Lower lobe of right lung (tissue), 2 donors: ENCODE measurements at regions not wholly inside any gene's neighbourhood (a gene's known extent, or its start where the extent isn't known, plus 50 kb on each side); places are given as distances from the start of the nearest gene placed in this dataset.
A peak's percentile ranks its signal among the peaks of the same experiment; 100 is the strongest.
"Not testable (repeated sequence)": the region's sequence is repeated elsewhere in the genome, so short reads cannot be mapped to it uniquely, and the experiment has no call there.

Source experiments
- ATAC-seq, 2 donors: fragments of 200-7000 bp; cut with Tn5 transposase; one replicate each; pipeline ENCODE4 v1.9.1; 2020 to 2022; ENCODE audit warnings: mild to moderate bottlenecking in 2 of 2, moderate library complexity in 2 of 2
- DNase-seq: peaks from one replicate; pipeline ENCODE4 v3.0.0-alpha.2; 2020
- H3K27ac ChIP-seq: fragments of 200-600 bp; one replicate; pipeline ENCODE4 v1.8.0; 2022
- H3K27me3 ChIP-seq: fragments of 200-600 bp; one replicate; pipeline ENCODE4 v1.8.0; 2022; ENCODE audit warnings: low read depth
- H3K36me3 ChIP-seq: fragments of 200-600 bp; one replicate; pipeline ENCODE4 v1.8.0; 2022; ENCODE audit warnings: mild to moderate bottlenecking
- H3K4me1 ChIP-seq: fragments of 200-600 bp; one replicate; pipeline ENCODE4 v1.8.0; 2022
- H3K4me3 ChIP-seq: fragments of 200-600 bp; one replicate; pipeline ENCODE4 v1.8.0; 2022; ENCODE audit warnings: mild to moderate bottlenecking
- H3K9me3 ChIP-seq: fragments of 200-600 bp; one replicate; pipeline ENCODE4 v1.8.0; 2022
- CTCF ChIP-seq: fragments of 200-600 bp; IDR thresholded peaks from one replicate; pipeline ENCODE4 v1.8.0; 2022; ENCODE audit warnings: antibody characterized with exemption, mild to moderate bottlenecking
- intact Hi-C: fragments of 100-400 bp; cut with DNase I; formaldehyde crosslinking; loops from one replicate; pipeline ENCODE4 v1.11.0; 2022
- donor health status: DM: no; HTN: yes; CAD: no; lungs with severe emphysema.

GRCh38 chr3:34508732-34509131 is 710.3 kb downstream of the PDCD6IP start:
- H3K36me3 ChIP-seq: no peaks in the 10 kb centered on the region
- intact Hi-C loops: no loop called here
- no peaks in the 10 kb centered on the region for H3K9me3 ChIP-seq
- no peak for TF ChIP-seq CTCF
- DNase-seq (no peak), ATAC-seq (peak in 1 of 2 donors; percentile 59)
- H3K4me1 ChIP-seq: no peaks in the 10 kb centered on the region
- no peak overlapping the region for H3K27ac ChIP-seq
- no peaks in the 10 kb centered on the region for H3K27me3 ChIP-seq
- H3K4me3 ChIP-seq: no peak overlapping the region

GRCh38 chr3:34511891-34512290 is 713.5 kb downstream of the PDCD6IP start:
- intact Hi-C loops: no loop called here
- ATAC-seq: no peak

GRCh38 chr3:34519008-34519407 is 720.6 kb downstream of the PDCD6IP start:
- intact Hi-C loops, H3K9me3 ChIP-seq, H3K27me3 ChIP-seq, DNase-seq, H3K36me3 ChIP-seq, H3K4me3 ChIP-seq, H3K4me1 ChIP-seq, H3K27ac ChIP-seq, ATAC-seq: not testable (repeated sequence)

More at GRCh38 chr3:34511891-34512290, 713.5 kb downstream of the PDCD6IP start:
- H3K4me1 ChIP-seq: no peaks in the 10 kb centered on the region
- H3K27ac ChIP-seq: no peak overlapping the region
- no peak for TF ChIP-seq CTCF
- no peak overlapping the region for H3K4me3 ChIP-seq
- no peaks in the 10 kb centered on the region for H3K9me3 ChIP-seq
- no peak for DNase-seq
- no peaks in the 10 kb centered on the region for H3K36me3 ChIP-seq
- H3K27me3 ChIP-seq: no peaks in the 10 kb centered on the region

GRCh38 chr3:34531156-34531555 is 732.7 kb downstream of the PDCD6IP start:
- DNase-seq: no peak
- no peak for ATAC-seq
- Histone ChIP-seq H3K27me3 (no peaks in the 10 kb centered on the region), H3K36me3 (no peaks in the 10 kb centered on the region), H3K4me1 (no peaks in the 10 kb centered on the region), H3K4me3 (no peak overlapping the region), H3K27ac (no peak overlapping the region), H3K9me3 (no peaks in the 10 kb centered on the region)
- no peak for TF ChIP-seq CTCF
- intact Hi-C loops: no loop called here

GRCh38 chr3:34533451-34533850 is 735.0 kb downstream of the PDCD6IP start:
- H3K36me3 ChIP-seq: no peaks in the 10 kb centered on the region
- H3K27ac ChIP-seq: no peak overlapping the region
- no peaks in the 10 kb centered on the region for H3K4me1 ChIP-seq
- no peaks in the 10 kb centered on the region for H3K27me3 ChIP-seq
- DNase-seq (no peak), ATAC-seq (no peak)
- intact Hi-C loops: no loop called here
- TF ChIP-seq CTCF: no peak
- no peaks in the 10 kb centered on the region for H3K9me3 ChIP-seq
- H3K4me3 ChIP-seq: no peak overlapping the region

- intact Hi-C loops: no loop called here
- Histone ChIP-seq H3K36me3 (no peaks in the 10 kb centered on the region), H3K27me3 (no peaks in the 10 kb centered on the region), H3K9me3 (no peaks in the 10 kb centered on the region), H3K27ac (no peak overlapping the region), H3K4me3 (no peak overlapping the region), H3K4me1 (no peaks in the 10 kb centered on the region)
- ATAC-seq (no peak), DNase-seq (no peak)
- TF ChIP-seq CTCF: no peak
Measured at GRCh38 chr3:34534013-34534412, 735.6 kb downstream of the PDCD6IP start.
